GM23338 (cell line): ENCODE measurements at regions not wholly inside any gene's neighbourhood (a gene's known extent, or its start where the extent isn't known, plus 50 kb on each side); places are given as distances from the start of the nearest gene placed in this dataset.

Experiments
- ATAC-seq: fragments of 200-7000 bp; cut with Tn5 transposase; 3 replicates; pipeline ENCODE4 v1.9.1; 2020
- DNase-seq: peaks from one replicate; pipeline ENCODE4 v3.0.0-alpha.2; 2015; ENCODE audit warnings: low spot score
- H2AFZ ChIP-seq: fragments of 200-600 bp; sonication (generic); 2 replicates; pipeline ENCODE4 v1.8.0; 2016; ENCODE audit warnings: antibody characterized with exemption, mild to moderate bottlenecking, moderate library complexity
- H3F3A ChIP-seq: fragments of 200-600 bp; sonication (generic); replicated peaks from 2 replicates; pipeline ENCODE4 v1.8.0; 2017; ENCODE audit warnings: antibody characterized with exemption, mixed run types, low read depth
- H3K27ac ChIP-seq: fragments of 200-600 bp; sonication (generic); 2 replicates; pipeline ENCODE4 v1.6.1; 2016; ENCODE audit warnings: low read depth
- H3K27me3 ChIP-seq: fragments of 200-600 bp; sonication (generic); 2 replicates; pipeline ENCODE4 v1.8.0; 2016; ENCODE audit warnings: mild to moderate bottlenecking, mixed run types, moderate library complexity; ENCODE audit not compliant: insufficient read depth
- H3K36me3 ChIP-seq: fragments of 200-600 bp; sonication (generic); 2 replicates; pipeline ENCODE4 v1.8.0; 2016; ENCODE audit warnings: mild to moderate bottlenecking; ENCODE audit not compliant: insufficient read depth
- H3K4me1 ChIP-seq: fragments of 200-600 bp; sonication (generic); 2 replicates; pipeline ENCODE4 v1.8.0; 2016; ENCODE audit warnings: mild to moderate bottlenecking, moderate library complexity; ENCODE audit not compliant: insufficient read depth
- H3K4me2 ChIP-seq: fragments of 200-600 bp; sonication (generic); 2 replicates; pipeline ENCODE4 v1.7.1; 2017; ENCODE audit warnings: mixed run types
- H3K4me3 ChIP-seq: fragments of 200-600 bp; sonication (generic); 2 replicates; pipeline ENCODE4 v1.6.1; 2016; ENCODE audit warnings: mixed run types
- H3K79me2 ChIP-seq: fragments of 200-600 bp; sonication (generic); replicated peaks from 2 replicates; pipeline ENCODE4 v1.8.0; 2017; ENCODE audit warnings: mild to moderate bottlenecking; ENCODE audit not compliant: insufficient read depth
- H3K9me2 ChIP-seq: fragments of 200-600 bp; sonication (generic); 2 replicates; pipeline ENCODE4 v1.8.0; 2017; ENCODE audit not compliant: insufficient read depth
- H4K20me1 ChIP-seq: fragments of 200-600 bp; sonication (generic); replicated peaks from 2 replicates; pipeline ENCODE4 v1.8.0; 2017; ENCODE audit warnings: mild to moderate bottlenecking; ENCODE audit not compliant: insufficient read depth
- H3K27ac Mint-ChIP-seq: 2 replicates; pipeline ENCODE4 v1.8.0; 2020; ENCODE audit warnings: inconsistent platforms, mild to moderate bottlenecking, moderate library complexity, mixed read lengths
- H3K27me3 Mint-ChIP-seq: 3 replicates; pipeline ENCODE4 v1.8.0; 2022; ENCODE audit warnings: low read depth, mild to moderate bottlenecking, moderate library complexity, mixed read lengths, inconsistent platforms; ENCODE audit not compliant: insufficient read depth, poor library complexity
- H3K36me3 Mint-ChIP-seq: 3 replicates; pipeline ENCODE4 v1.8.0; 2021; ENCODE audit warnings: low read depth, mild to moderate bottlenecking, inconsistent platforms, moderate library complexity, mixed read lengths
- H3K4me1 Mint-ChIP-seq: 3 replicates; pipeline ENCODE4 v1.8.0; 2020; ENCODE audit warnings: mild to moderate bottlenecking, inconsistent platforms, mixed read lengths
- H3K4me3 Mint-ChIP-seq: 3 replicates; pipeline ENCODE4 v1.8.0; 2021; ENCODE audit warnings: moderate library complexity, mild to moderate bottlenecking, inconsistent platforms, mixed read lengths
- H3K9me3 Mint-ChIP-seq: 3 replicates; pipeline ENCODE4 v1.8.0; 2020; ENCODE audit warnings: moderate library complexity, mild to moderate bottlenecking, inconsistent platforms, mixed read lengths
- CTCF ChIP-seq, 2 experiments: fragments of 200-600 bp in 1 of 2; sonication (generic) in 1 of 2; conservative IDR thresholded peaks; 2 replicates each; pipeline versions ENCODE4 v1.5.1 to v1.6.1; 2016 to 2017; ENCODE audit warnings: antibody characterized with exemption in 2 of 2, low read depth in 2 of 2, mild to moderate bottlenecking in 2 of 2, moderate library complexity in 1 of 2
- ETS1 ChIP-seq: IDR thresholded peaks from 2 replicates; pipeline ENCODE4 v1.6.1; 2016; ENCODE audit warnings: antibody characterized with exemption
- EZH2 ChIP-seq: fragments of 200-600 bp; sonication (generic); IDR thresholded peaks from one replicate; pipeline ENCODE4 v1.8.0; 2017; ENCODE audit warnings: antibody characterized with exemption, mild to moderate bottlenecking, low read depth; ENCODE audit not compliant: unreplicated experiment
- JUNB ChIP-seq: IDR thresholded peaks from one replicate; pipeline ENCODE4 v1.6.1; 2016; ENCODE audit warnings: antibody characterized with exemption; ENCODE audit not compliant: unreplicated experiment
- NANOG ChIP-seq: IDR thresholded peaks from 2 replicates; pipeline ENCODE4 v1.6.1; 2016; ENCODE audit warnings: antibody characterized with exemption, borderline replicate concordance
- ZNF462 ChIP-seq: fragments of 250-450 bp; sonication (Bioruptor Pico); IDR thresholded peaks from 2 replicates; pipeline ENCODE4 v1.5.0; 2020; ENCODE audit warnings: mild to moderate bottlenecking, moderate library complexity

- TF ChIP-seq CTCF (conservative IDR thresholded peaks at IDR 0.05; ENCODE audit: low read depth in 2 of 2) (no peak), EZH2 (no peak)
These were observed 251.4 kb upstream of the SAMSN1 start (continued) for GRCh38 chr21:14797543-14797942.

GRCh38 chr21:14787312-14787711, 241.2 kb upstream of the SAMSN1 start:
- Histone ChIP-seq H3K27ac (no peak overlapping the region), H3K4me2 (no peak overlapping the region), H3K36me3 (no peaks in the 10 kb centered on the region), H3F3A (no peaks in the 10 kb centered on the region), H4K20me1 (no peaks in the 10 kb centered on the region), H3K4me3 (no peak overlapping the region), H2AFZ (no peak overlapping the region), H3K79me2 (no peaks in the 10 kb centered on the region), H3K9me2 (no peaks in the 10 kb centered on the region), H3K27me3 (no peaks in the 10 kb centered on the region), H3K4me1 (no peaks in the 10 kb centered on the region)
- Mint-ChIP-seq H3K4me3 (no peak overlapping the region), H3K4me1 (no peaks in the 10 kb centered on the region), H3K27me3 (no peaks in the 10 kb centered on the region), H3K36me3 (no peaks in the 10 kb centered on the region), H3K9me3 (no peaks in the 10 kb centered on the region; the same call in 2 of the 3 replicates), H3K27ac (no peak overlapping the region)
- no peak for TF ChIP-seq ETS1
- TF ChIP-seq JUNB = no peak
- TF ChIP-seq CTCF (conservative IDR thresholded peaks at IDR 0.05; ENCODE audit: low read depth in 2 of 2) = no peak
- TF ChIP-seq EZH2 = no peak
- no peak for ATAC-seq
- no peak for DNase-seq

- Histone ChIP-seq H3K36me3 (no peaks in the 10 kb centered on the region), H3K9me2 (no peaks in the 10 kb centered on the region), H4K20me1 (no peaks in the 10 kb centered on the region), H3K4me3 (no peak overlapping the region), H3F3A (no peaks in the 10 kb centered on the region), H2AFZ (no peak overlapping the region), H3K4me2 (no peak overlapping the region), H3K4me1 (no peaks in the 10 kb centered on the region), H3K27me3 (no peaks in the 10 kb centered on the region), H3K27ac (no peak overlapping the region), H3K79me2 (no peaks in the 10 kb centered on the region)
- TF ChIP-seq ZNF462 (CRISPR knock-in tag) = no peak
- TF ChIP-seq NANOG = no peak
- H3K36me3 Mint-ChIP-seq = no peaks in the 10 kb centered on the region
- ATAC-seq (no peak), DNase-seq (no peak)
- no peaks in the 10 kb centered on the region for H3K27me3 Mint-ChIP-seq
- H3K9me3 Mint-ChIP-seq = peaks cover 2% of the 10 kb centered on the region; the same call in 2 of the 3 replicates
- no peak overlapping the region for H3K4me3 Mint-ChIP-seq
- H3K4me1 Mint-ChIP-seq = no peaks in the 10 kb centered on the region
- H3K27ac Mint-ChIP-seq = no peak overlapping the region
These were observed 239.6 kb upstream of the SAMSN1 start for GRCh38 chr21:14785679-14786078.
